HEK293 (cell line): ENCODE measurements at regions not wholly inside any gene's neighbourhood (a gene's known extent, or its start where the extent isn't known, plus 50 kb on each side); places are given as distances from the start of the nearest gene placed in this dataset.

Source experiments
- CTCF ChIA-PET: fragments of 350-600 bp; formaldehyde crosslinking; extraction: SDS; loops from one replicate; lab custom pipeline; 2021; ENCODE audit warnings: antibody characterized with exemption; lab: Yijun Ruan, JAX
- POLR2A ChIA-PET: fragments of 300-600 bp; formaldehyde crosslinking; extraction: SDS; loops from one replicate; lab custom pipeline; 2020; ENCODE audit warnings: antibody characterized with exemption, inconsistent platforms; lab: Yijun Ruan, JAX
- H3K27ac ChIP-seq: fragments of 200-500 bp; sonication (Bioruptor generic); 2 replicates; pipeline ENCODE4 v1.5.1; 2014; ENCODE audit warnings: low read depth, low read length, control low read depth, inconsistent platforms; ENCODE audit errors: extremely low read depth
- H3K36me3 ChIP-seq, 2 experiments: fragments of 200-500 bp in 1 of 2; sonication (Bioruptor generic) in 1 of 2; 1 replicate in 1 of 2; 2 replicates in 1 of 2; pipeline ENCODE4 v1.5.1; 2014 to 2017; ENCODE audit warnings: inconsistent platforms in 2 of 2, low read length in 2 of 2; ENCODE audit not compliant: control insufficient read depth in 2 of 2, insufficient read depth in 1 of 2
- H3K4me1 ChIP-seq: fragments of 200-500 bp; sonication (Bioruptor generic); 2 replicates; pipeline ENCODE4 v1.5.1; 2014; ENCODE audit warnings: mild to moderate bottlenecking, low read length, inconsistent platforms; ENCODE audit not compliant: control insufficient read depth, insufficient read depth
- H3K4me3 ChIP-seq: 2 replicates; pipeline ENCODE4 v1.5.1; 2011; ENCODE audit warnings: low read depth, mild to moderate bottlenecking, control low read depth, low read length, moderate library complexity
- H3K9me3 ChIP-seq: fragments of 200-500 bp; sonication (Bioruptor generic); 2 replicates; pipeline ENCODE4 v1.5.1; 2014; ENCODE audit warnings: low read depth, low read length, inconsistent platforms; ENCODE audit not compliant: control insufficient read depth, insufficient read depth
- HOXD13 ChIP-seq: sonication (generic); formaldehyde crosslinking; IDR thresholded peaks from 2 replicates; pipeline ENCODE4 v1.8.0; 2022; ENCODE audit warnings: missing genetic modification reagents, borderline replicate concordance
- INSM2 ChIP-seq: fragments of 450-650 bp; formaldehyde crosslinking; IDR thresholded peaks from 2 replicates; pipeline ENCODE4 v1.5.1; 2016; ENCODE audit warnings: missing biosample characterization, missing genetic modification characterization
- KLF7 ChIP-seq: fragments of 450-650 bp; formaldehyde crosslinking; IDR thresholded peaks from 2 replicates; pipeline ENCODE4 v1.5.1; 2016; ENCODE audit warnings: missing biosample characterization, missing genetic modification characterization, borderline replicate concordance
- PATZ1 ChIP-seq: fragments of 450-650 bp; formaldehyde crosslinking; IDR thresholded peaks from 2 replicates; pipeline ENCODE4 v1.5.1; 2016; ENCODE audit warnings: missing biosample characterization, missing genetic modification characterization
- PBX3 ChIP-seq: sonication (generic); formaldehyde crosslinking; IDR thresholded peaks from 2 replicates; pipeline ENCODE4 v1.8.1; 2022; ENCODE audit warnings: mild to moderate bottlenecking, moderate library complexity, missing genetic modification reagents
- TRIM28 ChIP-seq: IDR thresholded peaks from 2 replicates; pipeline ENCODE4 v1.6.1; 2011; ENCODE audit warnings: low read length, control low read depth, borderline replicate concordance
- ZBTB11 ChIP-seq: fragments of 450-650 bp; formaldehyde crosslinking; conservative IDR thresholded peaks from 2 replicates; pipeline ENCODE4 v1.5.1; 2016; ENCODE audit warnings: low read depth, missing biosample characterization, missing genetic modification characterization
- ZFP3 ChIP-seq: fragments of 450-650 bp; formaldehyde crosslinking; IDR thresholded peaks from 2 replicates; pipeline ENCODE4 v1.5.1; 2016; ENCODE audit warnings: low read depth, missing biosample characterization, missing genetic modification characterization
- ZNF138 ChIP-seq: fragments of 450-650 bp; formaldehyde crosslinking; IDR thresholded peaks from 2 replicates; pipeline ENCODE4 v1.5.1; 2016; ENCODE audit warnings: missing biosample characterization, missing genetic modification characterization, borderline replicate concordance
- ZNF214 ChIP-seq: fragments of 450-650 bp; formaldehyde crosslinking; IDR thresholded peaks from 2 replicates; pipeline ENCODE4 v1.5.1; 2017; ENCODE audit warnings: missing biosample characterization, mild to moderate bottlenecking, missing genetic modification characterization, borderline replicate concordance
- ZNF23 ChIP-seq: fragments of 450-650 bp; formaldehyde crosslinking; IDR thresholded peaks from 2 replicates; pipeline ENCODE4 v1.5.1; 2016; ENCODE audit warnings: missing biosample characterization, missing genetic modification characterization, borderline replicate concordance
- ZNF248 ChIP-seq: fragments of 450-650 bp; formaldehyde crosslinking; IDR thresholded peaks from 2 replicates; pipeline ENCODE4 v1.5.1; 2017; ENCODE audit warnings: missing biosample characterization, missing genetic modification characterization
- ZNF280C ChIP-seq: fragments of 450-650 bp; formaldehyde crosslinking; IDR thresholded peaks from 2 replicates; pipeline ENCODE4 v1.5.1; 2016; ENCODE audit warnings: missing biosample characterization, missing genetic modification characterization
- ZNF521 ChIP-seq: fragments of 450-650 bp; formaldehyde crosslinking; IDR thresholded peaks from 2 replicates; pipeline ENCODE4 v1.5.1; 2017; ENCODE audit warnings: missing biosample characterization, mild to moderate bottlenecking, missing genetic modification characterization
- ZNF530 ChIP-seq: fragments of 450-650 bp; formaldehyde crosslinking; IDR thresholded peaks from 2 replicates; pipeline ENCODE4 v1.5.1; 2016; ENCODE audit warnings: low read depth, missing biosample characterization, missing genetic modification characterization
- ZNF555 ChIP-seq: fragments of 450-650 bp; formaldehyde crosslinking; conservative IDR thresholded peaks from 2 replicates; pipeline ENCODE4 v1.5.1; 2017; ENCODE audit warnings: missing biosample characterization, mild to moderate bottlenecking, missing genetic modification characterization, inconsistent platforms
- ZNF560 ChIP-seq: fragments of 450-650 bp; formaldehyde crosslinking; IDR thresholded peaks from 2 replicates; pipeline ENCODE4 v1.5.1; 2017; ENCODE audit warnings: missing biosample characterization, missing genetic modification characterization, borderline replicate concordance
- ZNF600 ChIP-seq: fragments of 450-650 bp; formaldehyde crosslinking; IDR thresholded peaks from 2 replicates; pipeline ENCODE4 v1.5.1; 2016; ENCODE audit warnings: missing biosample characterization, missing genetic modification characterization
- ZNF626 ChIP-seq: fragments of 450-650 bp; sonication (Bioruptor Pico); formaldehyde crosslinking; IDR thresholded peaks from 2 replicates; pipeline ENCODE4 v1.5.1; 2018; ENCODE audit warnings: missing biosample characterization, missing genetic modification characterization, inconsistent platforms
- ZNF664 ChIP-seq: fragments of 450-650 bp; formaldehyde crosslinking; IDR thresholded peaks from 2 replicates; pipeline ENCODE4 v1.5.1; 2016; ENCODE audit warnings: missing biosample characterization, missing genetic modification characterization
- ZSCAN16 ChIP-seq: fragments of 450-650 bp; formaldehyde crosslinking; IDR thresholded peaks from 2 replicates; pipeline ENCODE4 v1.5.1; 2016; ENCODE audit warnings: missing biosample characterization, missing genetic modification characterization
- ZSCAN4 ChIP-seq: fragments of 450-650 bp; formaldehyde crosslinking; IDR thresholded peaks from 2 replicates; pipeline ENCODE4 v1.5.1; 2017; ENCODE audit warnings: missing biosample characterization, missing genetic modification characterization
- ZXDB ChIP-seq: fragments of 450-650 bp; formaldehyde crosslinking; IDR thresholded peaks from 2 replicates; pipeline ENCODE4 v1.5.1; 2016; ENCODE audit warnings: missing biosample characterization, missing genetic modification characterization

- TF ChIP-seq PATZ1 (tag by site-specific recombination) (no peak), ZNF214 (tag by site-specific recombination) (no peak), ZNF664 (tag by site-specific recombination) (no peak), ZNF530 (no peak), TRIM28 (no peak)
- TF ChIP-seq, all 188 proteins: peak for 0
Measured at GRCh38 chr3:168722091-168722490, 626.4 kb upstream of the GOLIM4 start (continued).

- no peak overlapping the region for H3K4me3 ChIP-seq
- ChIA-PET CTCF (interaction anchor here (0.7 kb wide), 1 partner anchor 19 kb away, joined by 3 read pairs; no protein-coding TSS in a partner anchor), POLR2A (no interaction called here)
- TF ChIP-seq ZNF280C (tag by site-specific recombination) (no peak), ZXDB (no peak), ZFP3 (tag by site-specific recombination) (no peak), ZNF600 (tag by site-specific recombination) (no peak), INSM2 (tag by site-specific recombination) (no peak), KLF7 (tag by site-specific recombination) (no peak), ZNF138 (tag by site-specific recombination) (no peak), PBX3 (CRISPR knock-in tag) (no peak), HOXD13 (CRISPR knock-in tag) (no peak), ZSCAN16 (no peak), ZNF626 (tag by site-specific recombination) (no peak), ZNF560 (no peak), ZNF521 (tag by site-specific recombination) (no peak), ZNF23 (tag by site-specific recombination) (no peak), ZNF555 (no peak), ZBTB11 (tag by site-specific recombination) (no peak), ZSCAN4 (no peak), ZNF248 (tag by site-specific recombination) (no peak)
- no peaks in the 10 kb centered on the region for H3K4me1 ChIP-seq
- H3K36me3 ChIP-seq = no peaks in the 10 kb centered on the region
- no peak overlapping the region for H3K27ac ChIP-seq
- H3K9me3 ChIP-seq = no peaks in the 10 kb centered on the region
Measured at GRCh38 chr3:168714609-168715240, 619.0 kb upstream of the GOLIM4 start.
